H9 (cell line): ENCODE measurements at regions not wholly inside any gene's neighbourhood (a gene's known extent, or its start where the extent isn't known, plus 50 kb on each side); places are given as distances from the start of the nearest gene placed in this dataset.

Experiments
- DNase-seq: peaks from one replicate; pipeline ENCODE4 v3.0.0-alpha.2; 2017
- H2AFZ ChIP-seq: one replicate; pipeline ENCODE4 v1.6.1; 2013; ENCODE audit warnings: mild to moderate bottlenecking, low read length, control low read depth, moderate library complexity
- H2AK5ac ChIP-seq: 2 replicates; pipeline ENCODE4 v1.6.1; 2013; ENCODE audit warnings: low read length, control low read depth, mixed read lengths; ENCODE audit not compliant: insufficient read length
- H2BK120ac ChIP-seq: one replicate; pipeline ENCODE4 v1.6.1; 2013; ENCODE audit warnings: low read depth, mild to moderate bottlenecking, low read length, control low read depth, inconsistent platforms; ENCODE audit not compliant: poor library complexity, severe bottlenecking
- H2BK12ac ChIP-seq: 2 replicates; pipeline ENCODE4 v1.6.1; 2013; ENCODE audit warnings: low read length, control low read depth, mixed read lengths, low read depth; ENCODE audit not compliant: insufficient read length
- H2BK15ac ChIP-seq: 2 replicates; pipeline ENCODE4 v1.6.1; 2013; ENCODE audit warnings: low read depth, low read length, control low read depth
- H2BK20ac ChIP-seq: one replicate; pipeline ENCODE4 v1.6.1; 2013; ENCODE audit warnings: low read depth, mild to moderate bottlenecking, low read length, control low read depth, inconsistent platforms; ENCODE audit not compliant: poor library complexity, severe bottlenecking
- H2BK5ac ChIP-seq: 2 replicates; pipeline ENCODE4 v1.6.1; 2013; ENCODE audit warnings: low read length, control low read depth, mixed read lengths; ENCODE audit not compliant: insufficient read length
- H3K14ac ChIP-seq: 2 replicates; pipeline ENCODE4 v1.6.1; 2013; ENCODE audit warnings: low read length, control low read depth; ENCODE audit not compliant: insufficient read depth
- H3K18ac ChIP-seq: 2 replicates; pipeline ENCODE4 v1.6.1; 2013; ENCODE audit warnings: low read depth, mild to moderate bottlenecking, mixed read lengths, low read length, control low read depth; ENCODE audit not compliant: insufficient read length
- H3K23ac ChIP-seq: 2 replicates; pipeline ENCODE4 v1.6.1; 2013; ENCODE audit warnings: low read length, control low read depth, mixed read lengths, low read depth; ENCODE audit not compliant: insufficient read length
- H3K23me2 ChIP-seq: 2 replicates; pipeline ENCODE4 v1.6.1; 2013; ENCODE audit warnings: low read depth, mild to moderate bottlenecking, mixed read lengths, low read length, control low read depth; ENCODE audit not compliant: insufficient read length, poor library complexity, severe bottlenecking
- H3K27ac ChIP-seq: 2 replicates; pipeline ENCODE4 v1.5.1; 2013; ENCODE audit warnings: low read length, control low read depth, mixed read lengths, low read depth; ENCODE audit not compliant: insufficient read length
- H3K27me3 ChIP-seq: 2 replicates; pipeline ENCODE4 v1.6.1; 2013; ENCODE audit warnings: low read length, control low read depth, inconsistent platforms; ENCODE audit not compliant: insufficient read depth
- H3K4ac ChIP-seq: 2 replicates; pipeline ENCODE4 v1.6.1; 2013; ENCODE audit warnings: low read depth, mild to moderate bottlenecking, control low read depth, inconsistent platforms, low read length, moderate library complexity
- H3K4me1 ChIP-seq: 2 replicates; pipeline ENCODE4 v1.6.1; 2013; ENCODE audit warnings: low read length, control low read depth, inconsistent platforms; ENCODE audit not compliant: insufficient read depth
- H3K4me2 ChIP-seq: 2 replicates; pipeline ENCODE4 v1.6.1; 2013; ENCODE audit warnings: low read length, control low read depth, mixed read lengths; ENCODE audit not compliant: insufficient read length, insufficient read depth
- H3K56ac ChIP-seq: 2 replicates; pipeline ENCODE4 v1.6.1; 2013; ENCODE audit warnings: low read depth, mild to moderate bottlenecking, mixed read lengths, low read length, control low read depth; ENCODE audit not compliant: insufficient read length
- H3K79me1 ChIP-seq: 2 replicates; pipeline ENCODE4 v1.6.1; 2013; ENCODE audit warnings: low read depth, mild to moderate bottlenecking, moderate library complexity, low read length, control low read depth, inconsistent platforms; ENCODE audit not compliant: insufficient read depth, poor library complexity, severe bottlenecking
- H3K79me2 ChIP-seq: 2 replicates; pipeline ENCODE4 v1.6.1; 2013; ENCODE audit warnings: low read length, control low read depth, inconsistent platforms; ENCODE audit not compliant: insufficient read depth
- H3K9ac ChIP-seq: 2 replicates; pipeline ENCODE4 v1.6.1; 2013; ENCODE audit warnings: low read length, control low read depth, mixed read lengths; ENCODE audit not compliant: insufficient read length; ENCODE audit errors: extremely low read depth
- H3K9me3 ChIP-seq: one replicate; pipeline ENCODE4 v1.6.1; 2013; ENCODE audit warnings: low read depth, low read length, inconsistent platforms; ENCODE audit not compliant: control insufficient read depth
- H3T11ph ChIP-seq: one replicate; pipeline ENCODE4 v1.6.1; 2013; ENCODE audit warnings: mild to moderate bottlenecking, low read length, control low read depth, inconsistent platforms
- H4K20me1 ChIP-seq: one replicate; pipeline ENCODE4 v1.6.1; 2013; ENCODE audit not compliant: control insufficient read depth, insufficient read length, insufficient read depth
- H4K5ac ChIP-seq: 2 replicates; pipeline ENCODE4 v1.6.1; 2013; ENCODE audit warnings: low read depth, mild to moderate bottlenecking, mixed read lengths, low read length, control low read depth; ENCODE audit not compliant: insufficient read length
- H4K8ac ChIP-seq: replicated peaks from 2 replicates; pipeline ENCODE4 v1.6.1; 2013; ENCODE audit warnings: low read length, control low read depth, mixed read lengths, low read depth; ENCODE audit not compliant: insufficient read length
- H4K91ac ChIP-seq: 2 replicates; pipeline ENCODE4 v1.6.1; 2013; ENCODE audit warnings: low read depth, mild to moderate bottlenecking, moderate library complexity, mixed read lengths, low read length, control low read depth; ENCODE audit not compliant: insufficient read length
- H3K27ac Mint-ChIP-seq, 3 experiments: 2 replicates in 2 of 3; 3 replicates in 1 of 3; pipeline ENCODE4 v1.8.0; 2020 to 2021; ENCODE audit warnings: mixed read lengths in 3 of 3, mild to moderate bottlenecking in 1 of 3, moderate library complexity in 1 of 3
- H3K27me3 Mint-ChIP-seq: 2 replicates; pipeline ENCODE4 v1.8.0; 2021; ENCODE audit warnings: low read depth, mild to moderate bottlenecking, moderate library complexity, mixed read lengths
- H3K36me3 Mint-ChIP-seq, 3 experiments: 2 replicates in 2 of 3; 3 replicates in 1 of 3; pipeline ENCODE4 v1.8.0; 2020 to 2021; ENCODE audit warnings: low read depth in 3 of 3, mixed read lengths in 3 of 3; ENCODE audit not compliant: insufficient read depth in 1 of 3
- H3K4me1 Mint-ChIP-seq, 2 experiments: 2 replicates each; pipeline ENCODE4 v1.8.0; 2020; ENCODE audit warnings: mixed read lengths in 2 of 2
- H3K4me3 Mint-ChIP-seq, 2 experiments: 2 replicates in 1 of 2; 3 replicates in 1 of 2; pipeline ENCODE4 v1.8.0; 2020 to 2021; ENCODE audit warnings: mild to moderate bottlenecking in 2 of 2, mixed read lengths in 2 of 2, moderate library complexity in 1 of 2
- H3K9me3 Mint-ChIP-seq, 2 experiments: 2 replicates in 1 of 2; 3 replicates in 1 of 2; pipeline ENCODE4 v1.8.0; 2020; ENCODE audit warnings: mild to moderate bottlenecking in 2 of 2, mixed read lengths in 2 of 2, moderate library complexity in 1 of 2
- WGBS: extraction: QIAGEN DNeasy Blood & Tissue Kit; methylation state at CpG from one replicate; pipeline ENCODE4 v1.1.7; 2013; ENCODE audit warnings: missing lambda C conversion rate, low lambda C conversion rate, mixed read lengths; ENCODE audit not compliant: insufficient read length; ENCODE audit errors: extremely low coverage; 5-methylcytosine and 5-hydroxymethylcytosine counted together
- TF ChIP-seq, protein P1 (sequence below): fragments of 200-600 bp; sonication (generic); conservative IDR thresholded peaks from 3 replicates; pipeline ENCODE4 v1.8.0; 2021; ENCODE audit warnings: antibody characterized with exemption, mild to moderate bottlenecking

GRCh38 chr6:2360126-2360525 lies 114.7 kb upstream of the GMDS start:
- Mint-ChIP-seq H3K27me3 (no peaks in the 10 kb centered on the region; the same call in 1 of the 2 replicates), H3K27ac (no peak overlapping the region), H3K36me3 (no peaks in the 10 kb centered on the region), H3K4me3 (no peak overlapping the region), H3K9me3 (no peaks in the 10 kb centered on the region), H3K4me1 (no peaks in the 10 kb centered on the region)
- no peak overlapping the region for H2AFZ ChIP-seq
- H3K79me2 ChIP-seq = no peaks in the 10 kb centered on the region
- no peak overlapping the region for H3K4ac ChIP-seq
- no peaks in the 10 kb centered on the region for H4K20me1 ChIP-seq
- H3K14ac ChIP-seq = no peak overlapping the region
- H3K9me3 ChIP-seq = no peaks in the 10 kb centered on the region
- H2BK15ac ChIP-seq = no peak overlapping the region
- H2BK20ac ChIP-seq = no peak overlapping the region
- no peak overlapping the region for H3K27ac ChIP-seq
- H3K79me1 ChIP-seq = no peaks in the 10 kb centered on the region
- H2BK5ac ChIP-seq = no peak overlapping the region
- H3K23me2 ChIP-seq = no peaks in the 10 kb centered on the region
- H3K4me2 ChIP-seq = no peak overlapping the region
- no peak overlapping the region for H3K18ac ChIP-seq
- H3K27me3 ChIP-seq = no peaks in the 10 kb centered on the region
- no CpG with 5 or more reads among the region's 5 CpGs for WGBS
- TF ChIP-seq, protein P1, sequence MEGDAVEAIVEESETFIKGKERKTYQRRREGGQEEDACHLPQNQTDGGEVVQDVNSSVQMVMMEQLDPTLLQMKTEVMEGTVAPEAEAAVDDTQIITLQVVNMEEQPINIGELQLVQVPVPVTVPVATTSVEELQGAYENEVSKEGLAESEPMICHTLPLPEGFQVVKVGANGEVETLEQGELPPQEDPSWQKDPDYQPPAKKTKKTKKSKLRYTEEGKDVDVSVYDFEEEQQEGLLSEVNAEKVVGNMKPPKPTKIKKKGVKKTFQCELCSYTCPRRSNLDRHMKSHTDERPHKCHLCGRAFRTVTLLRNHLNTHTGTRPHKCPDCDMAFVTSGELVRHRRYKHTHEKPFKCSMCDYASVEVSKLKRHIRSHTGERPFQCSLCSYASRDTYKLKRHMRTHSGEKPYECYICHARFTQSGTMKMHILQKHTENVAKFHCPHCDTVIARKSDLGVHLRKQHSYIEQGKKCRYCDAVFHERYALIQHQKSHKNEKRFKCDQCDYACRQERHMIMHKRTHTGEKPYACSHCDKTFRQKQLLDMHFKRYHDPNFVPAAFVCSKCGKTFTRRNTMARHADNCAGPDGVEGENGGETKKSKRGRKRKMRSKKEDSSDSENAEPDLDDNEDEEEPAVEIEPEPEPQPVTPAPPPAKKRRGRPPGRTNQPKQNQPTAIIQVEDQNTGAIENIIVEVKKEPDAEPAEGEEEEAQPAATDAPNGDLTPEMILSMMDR = no peak
- H2AK5ac ChIP-seq = no peak overlapping the region
- no peak overlapping the region for H3K56ac ChIP-seq
- H4K8ac ChIP-seq = no peak overlapping the region
- no peak overlapping the region for H2BK120ac ChIP-seq
- H3K4me1 ChIP-seq = no peaks in the 10 kb centered on the region
- no peak for DNase-seq
- H3K9ac ChIP-seq = no peak overlapping the region
- no peak overlapping the region for H3K23ac ChIP-seq
- H4K91ac ChIP-seq = no peak overlapping the region
- H2BK12ac ChIP-seq = no peak overlapping the region
- no peak overlapping the region for H3T11ph ChIP-seq
- no peak overlapping the region for H4K5ac ChIP-seq
